CMK (cell line): ENCODE measurements at regions not wholly inside any gene's neighbourhood (a gene's known extent, or its start where the extent isn't known, plus 50 kb on each side); places are given as distances from the start of the nearest gene placed in this dataset.
A peak's percentile ranks its signal among the peaks of the same experiment; 100 is the strongest.
"Not testable (repeated sequence)": the region's sequence is repeated elsewhere in the genome, so short reads cannot be mapped to it uniquely, and the experiment has no call there.

Source experiments
- DNase-seq: peaks from one replicate; pipeline ENCODE4 v3.0.0-alpha.2; 2010; ENCODE audit warnings: low read depth

- not testable (repeated sequence) for DNase-seq
Measured at GRCh38 chr1:176396604-176397395, 66.2 kb upstream of the PAPPA2 start.

DNA sequence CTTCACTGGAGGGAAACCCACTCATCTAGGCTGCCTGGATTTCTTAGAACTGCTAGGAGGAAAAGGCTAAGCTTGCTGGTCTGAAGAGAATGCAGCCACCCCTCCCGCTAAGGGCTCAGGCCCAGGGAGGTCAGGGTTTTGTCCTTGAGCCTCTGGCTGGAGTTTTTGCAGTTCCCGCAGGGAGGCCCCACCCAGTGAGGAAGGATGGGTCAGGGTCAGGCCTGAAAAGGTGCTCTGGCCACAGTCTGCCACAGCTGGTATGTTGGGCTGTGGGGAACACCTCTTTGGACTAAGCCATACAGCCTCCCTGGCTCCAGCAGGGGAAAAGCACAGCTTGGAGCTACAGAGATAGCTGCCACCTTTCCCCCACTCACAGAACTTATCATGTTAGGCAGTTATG, 71.4 kb upstream of the PAPPA2 start:
- DNase-seq: no peak

DNA sequence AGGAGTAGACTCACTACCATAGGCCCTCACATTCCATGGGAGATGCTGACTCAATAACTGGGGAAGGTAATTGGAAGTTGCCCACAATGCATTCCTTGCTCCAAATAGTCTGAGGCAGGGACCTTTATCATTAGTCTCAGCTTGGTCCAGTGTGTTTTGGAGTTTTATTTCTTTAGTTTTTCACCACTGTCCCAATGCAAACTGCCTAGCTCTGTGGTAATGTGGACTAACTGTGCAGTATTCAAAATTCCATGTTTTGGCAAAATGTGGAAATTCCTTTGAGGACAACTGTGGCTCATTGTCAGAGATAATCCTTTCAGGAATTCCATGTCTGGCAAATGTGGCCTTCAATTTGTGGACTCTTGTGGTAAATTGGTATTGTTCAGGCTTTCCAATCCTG, 78.1 kb upstream of the PAPPA2 start:
- DNase-seq: no peak

- no peak for DNase-seq
Measured at GRCh38 chr1:176382163-176382562, 80.8 kb upstream of the PAPPA2 start.

GRCh38 chr1:176379626-176380339, 83.2 kb upstream of the PAPPA2 start:
- DNase-seq: no peak

DNA sequence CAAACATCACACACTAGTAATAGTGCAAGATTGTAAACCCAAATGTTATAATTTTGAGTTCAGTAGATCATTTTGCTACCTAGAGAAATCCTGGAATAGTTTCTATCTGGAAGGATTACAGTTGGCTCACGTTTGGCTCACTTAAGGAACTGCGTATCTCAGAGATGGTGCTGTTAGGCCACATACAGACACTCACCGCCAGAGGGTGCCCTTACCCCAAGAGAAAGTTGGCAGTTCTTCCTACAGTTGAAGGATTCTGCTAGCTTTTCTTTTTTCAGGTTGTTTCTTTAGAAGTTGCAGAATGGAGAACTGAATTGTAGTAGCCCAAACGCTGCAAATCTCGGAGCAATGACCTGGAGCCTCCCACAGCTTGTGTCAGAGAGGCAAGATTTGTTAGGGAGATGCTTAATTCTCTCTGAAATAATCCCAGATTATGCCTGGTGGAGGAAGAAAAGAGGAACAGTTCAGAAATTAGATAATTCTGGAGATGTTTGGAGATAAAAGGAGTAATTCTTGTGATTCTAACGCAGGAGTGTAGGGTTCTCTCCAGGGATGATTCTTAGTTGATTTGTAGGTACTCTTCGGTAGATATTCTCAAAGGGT, 87.9 kb upstream of the PAPPA2 start:
- peak; percentile 57 for DNase-seq

DNA sequence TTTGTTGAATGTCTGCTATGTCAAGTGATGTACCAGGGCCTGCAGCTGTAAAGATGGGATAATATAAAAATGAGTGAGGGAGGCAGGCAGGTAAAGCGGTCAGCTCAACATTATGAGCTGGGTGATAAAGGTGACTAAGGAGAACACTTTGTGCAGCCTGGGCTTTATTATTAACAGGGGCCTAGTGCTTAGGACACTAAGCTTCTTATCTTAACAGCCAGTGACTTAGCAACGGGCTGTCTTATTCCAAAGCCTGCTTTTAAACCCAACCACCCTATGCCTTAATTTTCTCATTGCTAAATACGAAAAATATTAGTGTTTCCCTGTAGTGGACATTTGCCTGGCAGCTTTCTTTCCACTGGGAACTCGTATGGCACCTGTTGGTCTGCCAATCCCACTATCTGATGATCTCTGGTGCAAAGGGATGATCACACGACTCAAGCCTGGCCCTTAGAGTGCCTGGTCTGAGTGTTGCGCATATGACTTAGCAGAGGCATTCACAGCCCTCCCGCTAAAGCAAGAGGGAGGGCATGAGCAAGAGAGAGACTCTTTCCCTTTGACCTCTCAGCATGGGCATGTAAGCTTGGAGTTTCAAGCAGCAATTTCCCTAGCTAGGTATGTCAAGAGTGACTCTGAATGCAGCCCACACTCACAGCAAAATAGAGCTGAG, 98.6 kb upstream of the PAPPA2 start:
- DNase-seq: no peak

DNA sequence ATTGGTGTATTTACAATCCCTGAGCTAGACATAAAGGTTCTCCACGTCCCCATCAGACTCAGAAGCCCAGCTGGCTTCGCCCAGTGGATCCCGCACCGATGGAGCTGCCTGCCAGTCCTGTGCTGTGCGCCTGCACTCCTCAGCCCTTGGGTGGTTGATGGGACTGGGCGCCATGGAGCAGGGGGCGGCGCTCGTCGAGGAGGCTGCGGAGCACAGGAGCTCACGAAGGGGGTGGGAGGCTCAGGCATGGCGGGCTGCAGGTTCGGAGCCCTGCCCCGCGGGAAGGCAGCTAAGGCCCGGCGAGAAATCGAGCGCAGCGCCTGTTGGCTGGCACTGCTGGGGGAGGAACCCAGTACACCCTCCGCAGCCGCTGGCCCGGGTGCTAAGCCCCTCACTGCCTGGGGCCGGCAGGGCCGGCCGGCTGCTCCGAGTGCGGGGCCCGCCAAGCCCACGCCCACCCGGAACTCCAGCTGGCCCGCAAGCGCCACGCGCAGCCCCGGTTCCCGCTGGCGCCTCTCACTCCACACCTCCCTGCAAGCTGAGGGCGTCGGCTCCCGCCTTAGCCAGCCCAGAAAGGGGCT, 113.8 kb upstream of the PAPPA2 start:
- not testable (repeated sequence) for DNase-seq

- no peak for DNase-seq
Measured at GRCh38 chr1:176341656-176342055, 121.3 kb upstream of the PAPPA2 start.

GRCh38 chr1:176338877-176339276, 124.1 kb upstream of the PAPPA2 start:
- no peak for DNase-seq

DNA sequence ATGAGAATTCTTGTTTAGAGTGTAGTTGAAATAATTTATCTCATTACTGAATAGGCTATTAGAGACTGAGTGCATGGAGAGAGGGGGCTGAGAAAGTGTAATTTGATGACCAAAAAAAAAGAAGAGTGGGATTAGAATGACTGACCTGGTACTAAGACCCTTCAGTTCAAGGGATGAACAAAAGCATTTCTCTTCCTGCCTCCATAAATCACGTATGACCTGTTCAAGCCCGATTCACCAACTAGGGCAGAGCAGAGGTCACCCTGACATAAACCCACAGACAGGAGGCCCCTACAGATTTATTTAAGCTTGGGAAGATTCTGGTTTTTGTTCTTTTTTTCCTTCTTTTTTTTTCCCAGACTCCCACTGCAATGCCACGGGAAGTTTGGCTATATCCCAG, 123.7 kb upstream of the COP1 start:
- DNase-seq: no peak

DNA sequence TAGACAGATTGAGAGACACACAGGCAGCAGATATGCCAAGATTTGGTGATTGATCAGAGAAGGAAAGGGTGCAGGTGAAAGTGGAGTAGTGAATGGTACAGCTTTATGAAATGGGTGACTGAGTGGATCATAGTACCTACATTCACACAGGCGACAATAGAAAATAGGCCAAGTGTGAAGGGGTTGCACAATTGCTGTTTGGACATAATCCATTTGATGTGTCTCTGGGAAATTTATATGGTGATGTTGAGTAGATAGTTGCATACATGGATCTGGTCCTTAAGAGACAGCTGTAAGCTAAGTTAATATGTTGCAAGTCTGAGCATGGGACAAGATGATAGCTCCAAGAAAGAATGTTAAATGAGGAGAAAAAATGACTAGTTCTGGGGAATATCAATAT, 118.6 kb upstream of the COP1 start:
- no peak for DNase-seq

GRCh38 chr1:176323472-176323871, 116.4 kb upstream of the COP1 start:
- DNase-seq: no peak

GRCh38 chr1:176315519-176316220, 108.6 kb upstream of the COP1 start:
- DNase-seq: no peak

GRCh38 chr1:176296602-176297001, 89.5 kb upstream of the COP1 start:
- DNase-seq: not testable (repeated sequence)

- no peak for DNase-seq
Measured at GRCh38 chr1:176285996-176286395, 78.9 kb upstream of the COP1 start.

GRCh38 chr1:176271572-176271971, 64.5 kb upstream of the COP1 start:
- no peak for DNase-seq
